Midbrain (tissue), 1 donor: ENCODE measurements at regions not wholly inside any gene's neighbourhood (a gene's known extent, or its start where the extent isn't known, plus 50 kb on each side); places are given as distances from the start of the nearest gene placed in this dataset.
"Not testable (repeated sequence)": the region's sequence is repeated elsewhere in the genome, so short reads cannot be mapped to it uniquely, and the experiment has no call there.

Experiments
- DNase-seq: peaks from one replicate; lab custom pipeline; 2025; lab: John Stamatoyannopoulos, UW

DNA sequence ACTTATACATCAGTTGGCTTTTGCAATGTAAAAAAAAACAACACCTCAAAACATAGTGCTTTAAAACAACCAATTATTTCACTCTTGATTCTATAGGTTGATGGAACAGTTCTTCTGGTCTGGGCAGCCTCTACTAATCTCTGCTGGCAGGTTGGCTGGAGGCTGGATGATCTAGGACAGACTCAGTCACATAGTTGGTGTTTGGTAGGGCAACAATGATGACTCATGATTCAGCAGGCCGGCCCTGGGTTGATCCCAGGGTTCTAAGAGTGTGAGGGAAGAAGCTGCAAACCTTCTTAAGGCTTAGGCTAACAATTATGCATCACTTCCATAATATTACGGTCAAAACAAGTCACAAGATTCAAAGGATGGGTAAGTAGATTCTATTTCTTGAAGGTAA, 558.2 kb downstream of the ZNF674 start:
- DNase-seq, result no peak

DNA sequence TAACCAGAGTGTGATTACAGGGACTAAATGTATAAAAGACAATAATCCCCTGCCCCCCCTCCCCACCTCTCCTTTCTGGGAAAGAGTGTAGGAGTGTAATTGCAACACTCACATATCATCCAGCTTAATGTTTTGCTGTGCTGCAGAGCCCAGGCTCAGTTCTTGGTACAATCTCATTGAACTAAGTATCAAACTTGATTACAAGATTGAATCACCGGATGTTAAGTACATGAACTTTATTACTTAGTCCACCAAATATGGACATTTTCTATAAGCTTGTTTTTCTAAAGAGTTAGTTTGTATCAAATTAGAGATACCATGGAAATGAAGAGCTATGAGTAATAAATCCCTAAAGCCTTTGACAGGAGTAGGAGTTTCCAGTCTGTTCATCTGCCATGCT, 559.1 kb downstream of the ZNF674 start:
- DNase-seq, result no peak

DNA sequence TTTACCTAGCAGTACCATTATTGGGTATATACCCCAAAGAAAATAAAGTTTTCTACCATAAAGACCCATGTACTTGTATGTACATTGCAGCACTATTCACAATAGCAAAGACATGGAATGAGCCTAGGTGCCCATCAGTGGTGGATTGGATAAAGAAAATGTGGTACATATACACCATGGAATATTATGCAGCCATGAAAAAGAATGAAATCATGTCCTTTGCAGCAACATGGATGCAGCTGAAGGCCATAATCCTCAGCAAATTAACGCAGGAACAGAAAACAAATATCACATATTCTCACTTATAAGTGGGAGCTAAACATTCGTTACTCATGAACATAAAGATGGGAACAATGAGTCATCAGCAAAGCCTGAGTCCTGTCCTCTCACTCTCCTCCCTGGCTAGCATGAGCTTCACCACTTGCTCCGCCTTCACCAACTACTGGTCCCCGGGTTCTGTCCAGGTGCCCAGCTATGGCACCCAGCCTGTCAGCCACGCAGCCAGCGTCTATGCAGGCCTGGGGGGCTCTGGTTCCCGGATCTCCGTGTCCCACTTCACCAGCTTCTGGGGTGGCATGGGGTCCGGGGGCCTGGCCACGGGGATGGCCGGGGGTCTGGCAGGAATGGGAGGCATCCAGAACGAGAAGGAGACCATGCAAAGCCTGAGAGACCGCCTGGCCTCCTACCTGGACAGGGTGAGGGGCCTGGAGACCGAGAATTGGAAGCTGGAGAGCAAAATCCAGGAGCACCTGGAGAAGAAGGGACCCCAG, 562.1 kb downstream of the ZNF674 start:
- not testable (repeated sequence) for DNase-seq

DNA sequence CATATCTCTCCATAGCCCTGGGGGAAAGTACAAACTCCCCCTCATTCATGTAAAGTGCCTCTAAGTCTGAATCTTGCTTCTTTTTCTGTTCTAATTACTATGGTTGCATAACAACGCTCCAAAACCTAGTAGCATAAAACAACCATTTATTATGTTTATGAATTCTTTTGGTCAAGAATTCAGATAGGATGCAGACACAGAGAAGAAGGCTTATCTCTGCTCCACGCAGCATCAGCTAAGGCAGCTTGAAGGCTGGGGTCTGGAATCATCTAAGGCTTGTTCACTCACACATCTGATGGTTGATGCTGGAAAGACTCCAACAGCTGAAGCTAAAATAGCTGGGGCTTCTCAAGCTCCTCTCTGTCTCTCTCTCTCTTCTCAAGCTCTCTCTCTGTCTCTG, 564.5 kb downstream of the ZNF674 start:
- DNase-seq, result no peak

DNA sequence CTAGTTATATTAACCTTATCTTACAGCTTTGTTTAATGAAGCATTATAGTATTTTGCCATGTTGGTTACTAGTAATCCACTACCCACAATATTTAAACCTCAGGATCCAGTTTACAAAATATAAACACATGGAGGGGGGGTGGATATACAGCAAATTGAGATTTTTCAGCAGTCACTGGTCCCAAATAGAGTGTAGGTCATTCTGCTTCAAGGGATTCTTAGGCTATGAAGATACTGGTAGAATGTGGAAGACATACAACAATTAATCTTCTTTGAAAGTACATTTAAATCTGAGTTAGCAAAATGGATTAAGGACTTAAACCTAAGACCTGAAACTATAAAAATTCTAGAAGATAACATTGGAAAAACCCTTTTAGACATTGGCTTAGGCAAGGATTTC, 569.6 kb downstream of the ZNF674 start:
- no peak for DNase-seq

DNA sequence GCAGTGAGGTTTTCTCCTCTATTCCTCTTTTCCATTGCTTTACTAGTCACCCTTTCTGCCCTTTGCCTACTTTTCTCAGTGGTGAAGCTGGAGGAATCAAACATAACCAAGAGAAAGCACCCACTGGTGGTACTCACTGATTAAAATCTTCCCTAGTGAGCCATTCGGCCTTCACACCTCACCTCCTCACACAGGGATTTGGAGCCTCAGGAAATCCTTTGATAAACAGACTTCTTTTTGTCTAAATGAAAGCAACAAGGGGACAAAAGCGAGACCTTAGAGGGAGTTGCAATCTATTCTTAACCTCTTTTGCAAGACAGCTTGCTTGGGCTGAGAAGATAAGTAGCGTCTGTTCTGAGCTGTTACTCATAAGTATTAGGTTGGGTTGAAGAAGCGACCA, 572.6 kb downstream of the ZNF674 start:
- DNase-seq, result no peak

DNA sequence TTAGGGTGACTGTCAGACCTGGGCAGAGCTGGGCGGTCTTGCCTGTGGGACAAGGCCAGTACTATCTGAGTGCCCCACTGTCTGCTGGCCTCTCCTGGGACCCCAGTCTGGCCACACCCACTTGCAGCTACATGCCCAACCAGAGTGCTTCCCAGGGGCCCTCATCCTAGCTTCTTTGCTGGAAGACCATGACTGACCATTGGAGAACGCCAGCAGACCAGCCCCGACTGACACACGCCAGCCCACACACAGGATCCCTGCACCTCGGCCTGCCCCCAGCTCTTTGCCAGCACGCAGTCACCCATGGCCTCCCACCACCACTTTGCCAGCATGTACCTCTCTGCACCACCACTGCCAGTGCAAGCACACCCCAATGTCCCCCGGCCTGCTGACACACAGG, 585.7 kb downstream of the ZNF674 start:
- no peak for DNase-seq

DNA sequence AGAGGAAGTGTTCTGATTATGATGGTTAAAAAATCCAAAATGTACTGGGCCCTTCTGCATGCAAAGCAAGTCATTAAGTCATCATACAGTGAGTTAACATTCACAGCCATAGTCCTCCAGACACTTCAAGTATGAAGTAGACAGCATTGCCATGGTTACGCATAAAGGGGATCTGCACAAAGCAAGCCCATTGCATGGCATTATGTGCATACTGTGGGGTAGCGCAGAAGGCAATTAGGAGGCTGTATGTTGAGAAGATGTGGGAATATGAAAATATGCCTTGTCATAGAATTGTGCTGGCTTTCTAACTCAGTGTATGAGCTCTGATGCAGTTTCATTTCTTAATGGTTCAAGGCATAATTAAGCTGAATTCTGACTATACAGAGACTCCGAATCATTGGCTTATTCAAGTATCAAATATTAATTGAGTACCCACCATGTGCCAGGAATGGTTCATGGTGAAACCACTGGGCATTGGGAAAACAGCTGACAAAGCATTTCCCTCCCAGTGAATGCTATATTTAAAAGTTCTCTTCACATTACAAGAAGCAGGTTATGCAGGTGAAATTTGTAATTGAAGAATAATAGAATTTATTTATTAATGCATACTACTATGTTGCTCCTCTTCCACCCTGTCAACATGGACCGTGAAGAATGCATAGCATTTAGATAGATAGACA, 588.9 kb downstream of the ZNF674 start:
- no peak for DNase-seq

DNA sequence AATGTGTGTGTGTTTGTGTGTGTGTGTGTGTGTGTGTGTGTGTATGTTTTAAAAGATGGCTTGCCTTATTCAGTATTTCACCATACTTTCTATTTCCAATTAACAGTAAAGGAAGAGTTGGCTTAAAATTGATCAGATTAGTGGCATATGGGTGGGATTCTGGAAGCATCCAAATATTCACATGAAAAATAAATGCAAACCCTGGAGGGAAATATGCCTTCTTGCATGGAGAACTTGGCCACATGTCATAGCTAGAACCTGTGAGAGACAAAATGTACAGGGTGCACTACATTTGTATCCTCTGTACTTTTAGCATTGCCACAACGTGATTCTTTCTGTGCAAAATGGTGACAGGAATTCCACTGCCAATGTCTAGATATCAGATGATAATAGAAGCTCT, 589.6 kb downstream of the ZNF674 start:
- DNase-seq, result no peak

DNA sequence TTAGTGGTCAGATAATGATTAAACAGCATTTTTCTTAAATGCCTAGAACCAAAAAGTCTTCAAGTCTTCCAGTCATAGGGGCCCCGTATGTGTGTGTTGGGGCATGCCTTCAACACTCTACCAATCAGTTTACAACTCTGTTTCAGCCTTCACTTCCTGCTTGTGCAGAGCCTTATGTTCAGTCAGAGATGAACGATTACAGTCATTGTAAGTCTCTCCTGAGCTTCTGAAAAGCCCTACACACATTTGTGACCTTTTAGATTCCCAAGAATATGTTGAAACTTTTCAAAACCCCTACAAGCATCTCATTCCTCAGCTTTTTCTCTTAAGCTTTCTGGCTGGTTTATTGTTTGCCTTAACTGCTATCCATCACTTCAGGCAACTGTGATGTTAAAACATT, 591.2 kb downstream of the ZNF674 start:
- DNase-seq, result no peak

DNA sequence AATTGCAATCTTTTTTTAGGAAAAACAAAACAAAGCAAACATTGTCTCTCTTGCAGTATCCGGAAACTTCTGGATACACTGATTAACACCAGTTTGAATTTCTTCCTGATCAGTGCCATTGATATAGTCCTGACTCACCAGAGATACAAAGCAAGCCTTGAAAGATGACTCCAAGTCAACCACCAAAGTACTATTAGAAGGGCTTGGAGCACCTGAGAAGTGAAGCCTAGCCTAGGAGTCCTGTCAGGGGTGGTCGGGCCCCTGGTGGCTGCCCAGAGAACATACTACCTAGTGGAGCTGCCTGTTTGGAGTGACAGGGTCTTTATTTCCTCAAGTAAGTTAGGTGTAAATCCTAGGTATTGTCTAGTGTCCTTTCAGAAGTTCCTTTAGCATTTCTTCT, 593.2 kb downstream of the ZNF674 start:
- no peak for DNase-seq

DNA sequence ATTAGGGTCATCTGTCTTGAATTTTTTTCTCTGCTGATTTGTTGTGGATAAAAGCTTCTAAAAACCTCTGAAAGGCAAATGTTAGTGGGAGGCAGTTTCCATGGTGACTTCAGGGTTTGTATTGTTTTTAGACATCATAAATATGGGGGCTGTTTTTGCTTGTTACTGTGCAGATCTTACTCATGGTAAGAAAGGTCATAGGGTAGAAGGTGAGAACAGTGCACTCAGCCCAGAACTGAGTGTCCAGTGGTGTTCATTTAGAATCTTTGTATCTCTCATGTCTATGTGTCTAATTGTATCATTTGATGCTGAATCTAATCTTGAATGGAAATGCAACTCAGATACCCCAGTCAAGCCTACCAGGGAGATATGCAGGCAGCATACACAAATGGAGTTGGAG, 609.8 kb downstream of the ZNF674 start:
- DNase-seq, result no peak

DNA sequence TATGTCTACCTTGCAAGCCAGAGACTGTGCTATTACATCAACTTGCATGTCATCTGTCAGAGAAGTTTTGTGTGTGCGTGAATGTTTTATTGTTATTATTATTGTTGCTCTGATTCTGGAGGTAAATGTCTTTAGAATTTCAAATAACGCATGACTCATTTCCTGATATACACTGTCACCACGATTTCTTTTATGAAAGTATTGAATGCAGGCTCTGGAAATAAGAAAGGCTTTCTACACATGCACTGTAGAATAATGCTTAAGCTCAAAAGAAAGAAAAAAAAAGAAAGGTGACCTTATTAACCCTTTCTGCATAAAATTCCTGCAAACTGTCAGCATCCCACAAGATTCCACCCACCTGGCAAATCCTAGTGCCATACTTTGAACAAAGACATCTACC, 632.9 kb downstream of the ZNF674 start:
- no peak for DNase-seq

DNA sequence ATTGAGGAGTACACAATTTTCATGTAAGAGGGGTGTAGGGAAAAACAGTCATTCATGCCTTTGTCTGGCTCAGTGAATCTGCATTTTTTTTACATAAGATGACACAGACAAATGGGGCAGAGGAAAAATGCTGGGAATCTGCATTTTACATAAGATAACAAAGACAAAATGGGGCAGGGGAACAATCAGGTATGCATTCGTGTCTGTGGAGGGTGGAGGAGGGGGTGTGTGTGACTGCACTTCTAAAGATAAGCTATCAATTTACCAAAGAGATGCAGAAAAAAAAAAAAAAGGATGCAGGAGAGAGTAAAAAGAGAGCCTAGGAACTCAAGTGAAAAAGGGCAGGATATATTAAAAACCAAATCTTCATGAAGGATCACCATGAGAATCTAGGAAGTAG, 637.4 kb downstream of the ZNF674 start:
- no peak for DNase-seq

DNA sequence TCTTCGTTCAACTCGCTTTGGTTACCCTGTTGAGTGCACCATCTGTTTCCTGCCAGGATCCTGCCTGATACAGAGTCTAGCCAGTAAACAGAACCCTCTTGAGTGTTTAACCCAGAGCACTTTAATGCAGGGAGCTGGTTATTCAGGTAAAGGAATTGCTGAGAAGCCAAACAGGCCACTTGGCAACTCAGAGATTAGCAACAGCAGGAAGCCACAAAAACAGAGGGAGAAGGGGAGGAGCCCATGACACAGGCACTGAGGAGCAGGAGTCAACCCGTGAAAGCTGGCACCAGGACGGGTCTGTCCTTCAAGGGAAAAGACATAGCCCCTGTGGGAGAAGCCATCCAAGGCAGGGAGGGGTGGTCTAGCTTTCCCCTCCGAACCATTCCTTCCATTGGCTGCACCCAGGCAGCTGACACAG, 641.4 kb downstream of the ZNF674 start:
- no peak for DNase-seq

DNA sequence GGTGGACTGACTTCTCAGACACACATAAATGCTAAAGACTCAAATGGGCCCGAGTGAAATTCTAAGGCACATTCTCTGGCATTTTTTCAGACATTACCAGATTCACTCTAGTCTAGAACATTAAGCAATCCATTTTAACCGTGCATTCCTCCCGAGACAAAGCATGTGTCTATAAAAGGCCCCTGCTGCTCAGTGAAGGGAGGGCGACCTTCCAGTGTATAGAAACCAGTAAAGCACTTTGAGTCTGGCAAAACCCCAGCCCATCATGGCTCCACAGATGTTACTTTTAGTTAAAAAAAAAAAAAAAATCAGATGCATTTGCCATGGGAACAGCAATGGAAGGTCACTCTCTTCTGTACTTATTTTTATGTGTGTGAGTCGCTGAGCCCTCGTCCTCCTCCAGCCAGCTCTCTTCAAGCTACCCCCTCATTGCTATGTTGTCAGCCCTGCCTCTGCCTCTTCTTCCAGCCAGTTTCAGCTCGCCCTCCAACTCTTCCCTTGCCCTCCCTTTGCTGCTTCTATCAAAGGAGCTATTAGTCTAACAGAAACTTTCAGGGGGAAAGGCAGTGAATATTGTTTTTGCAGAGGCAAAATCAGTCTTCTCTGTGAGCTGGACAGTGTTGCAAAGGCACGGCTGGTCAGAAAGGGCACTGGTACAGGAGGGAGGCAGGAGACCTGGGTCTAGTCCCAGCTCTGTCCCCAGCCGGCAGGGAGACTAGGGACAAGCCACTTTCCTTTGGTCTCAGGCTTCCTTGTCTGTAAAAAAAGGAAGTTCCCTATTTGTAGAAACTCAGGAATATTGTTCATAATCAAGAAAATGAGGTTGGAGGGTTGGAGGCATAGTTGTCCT, 644.2 kb downstream of the ZNF674 start:
- no peak for DNase-seq

DNA sequence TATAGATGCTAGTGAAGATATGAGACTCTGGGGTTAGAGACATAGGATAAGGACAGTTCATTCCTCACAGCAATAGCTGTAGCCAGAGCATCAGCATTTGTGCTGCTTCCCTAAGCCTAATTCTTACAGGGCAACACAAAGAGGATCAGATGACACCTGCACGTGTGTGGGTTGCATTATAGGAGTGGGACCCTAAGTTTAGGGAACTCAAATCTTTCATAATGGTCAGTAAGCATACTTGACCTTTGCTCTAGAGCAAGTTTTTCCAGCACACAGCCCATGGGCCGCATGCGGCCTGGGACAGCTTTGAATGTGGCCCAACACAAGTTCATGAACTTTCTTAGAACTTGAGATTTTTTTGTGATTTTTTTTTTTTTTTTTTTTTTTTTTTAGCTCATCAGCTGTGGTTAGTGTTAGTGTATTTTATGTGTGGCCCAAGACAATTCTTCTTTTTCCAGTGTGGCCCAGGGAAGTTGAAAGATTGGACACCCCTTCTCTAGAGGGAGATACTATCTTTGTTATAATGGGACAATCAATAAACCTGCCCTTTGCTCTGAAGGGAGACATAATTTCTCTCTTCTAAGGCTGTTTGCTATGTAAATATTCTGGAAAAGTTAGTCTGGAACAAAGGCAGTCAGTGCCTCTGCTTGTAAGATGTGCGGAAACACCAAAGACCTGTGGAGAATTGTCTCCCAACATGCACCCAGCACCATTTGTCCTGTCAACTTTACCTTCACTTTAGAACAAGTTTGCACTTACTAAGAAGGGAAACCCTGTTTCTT, 650.2 kb downstream of the ZNF674 start:
- DNase-seq, result no peak

DNA sequence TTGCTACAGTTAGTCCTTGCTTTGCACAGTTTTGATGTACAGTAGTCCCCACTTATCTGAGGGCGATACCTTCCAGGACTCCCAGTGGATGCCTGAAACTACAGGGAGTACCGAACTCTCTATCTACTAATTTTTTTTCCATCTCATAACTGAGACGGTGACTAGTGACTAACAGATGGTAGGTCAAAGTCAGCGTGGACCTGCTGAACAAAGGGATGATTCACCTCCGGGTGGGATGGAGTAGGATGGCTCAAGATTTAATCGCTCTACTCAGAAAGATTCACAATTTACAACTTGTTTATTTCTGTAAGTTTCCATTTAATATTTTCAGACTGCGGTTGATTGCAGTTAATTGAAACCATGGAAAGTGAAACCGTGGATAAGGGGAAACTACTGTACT, 655.8 kb downstream of the ZNF674 start:
- DNase-seq, result no peak

DNA sequence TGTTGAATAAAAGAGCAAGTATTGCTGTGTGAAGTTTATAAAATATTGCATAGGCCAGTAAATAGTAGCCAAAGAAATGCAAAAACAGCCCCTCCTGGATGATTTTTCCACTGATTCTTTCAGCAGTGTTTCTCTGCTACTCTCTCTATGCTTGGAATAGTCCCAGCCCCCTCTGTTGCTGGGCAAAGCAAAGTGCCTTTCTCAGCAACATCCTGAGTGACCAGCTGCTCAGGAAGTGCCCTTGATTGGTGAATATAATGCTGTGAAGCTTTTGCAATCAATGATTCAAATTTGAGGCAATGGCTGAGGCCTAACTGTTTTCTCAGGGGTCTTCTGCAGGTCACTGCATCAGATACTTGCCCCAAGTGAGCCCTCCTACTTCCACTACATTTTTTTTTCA, 656.7 kb downstream of the ZNF674 start:
- DNase-seq, result no peak

DNA sequence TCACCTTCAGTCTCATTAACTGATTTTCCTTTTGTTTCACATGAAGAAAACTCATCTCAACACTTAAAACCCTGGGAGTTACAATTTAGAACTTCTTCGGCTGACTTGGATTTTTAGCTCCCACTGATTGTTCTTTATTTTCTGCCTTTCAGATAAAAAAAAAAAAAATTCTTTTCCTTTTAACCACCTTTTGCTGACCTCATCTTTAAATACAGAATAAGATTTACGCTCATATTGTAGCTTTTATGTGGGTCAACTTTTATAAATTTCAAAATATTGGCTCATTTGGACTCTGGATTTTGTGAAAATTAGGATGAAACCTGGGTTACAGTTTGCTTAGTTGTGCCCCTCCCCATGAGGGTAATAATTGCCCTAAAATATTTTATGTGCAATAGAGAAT, 659.3 kb downstream of the ZNF674 start:
- DNase-seq, result no peak

DNA sequence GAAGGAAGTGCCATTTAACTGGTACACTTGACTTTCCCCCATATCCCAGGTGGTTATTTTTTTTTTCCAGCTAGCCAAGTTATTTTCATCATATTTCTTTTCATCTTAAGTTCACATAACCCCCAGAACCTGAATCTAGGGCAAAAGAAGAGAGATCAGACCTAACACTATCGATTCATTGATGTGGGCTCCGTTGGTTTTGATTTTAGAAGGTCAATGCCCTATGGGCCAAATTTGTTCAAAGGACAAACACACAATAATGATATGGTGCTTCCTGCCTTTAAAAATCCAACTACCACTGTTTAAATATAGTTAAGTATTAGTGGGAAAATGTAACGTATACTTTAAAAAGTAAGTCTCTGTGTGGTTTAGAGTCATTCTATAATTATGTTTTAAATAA, 665.7 kb downstream of the ZNF674 start:
- no peak for DNase-seq

DNA sequence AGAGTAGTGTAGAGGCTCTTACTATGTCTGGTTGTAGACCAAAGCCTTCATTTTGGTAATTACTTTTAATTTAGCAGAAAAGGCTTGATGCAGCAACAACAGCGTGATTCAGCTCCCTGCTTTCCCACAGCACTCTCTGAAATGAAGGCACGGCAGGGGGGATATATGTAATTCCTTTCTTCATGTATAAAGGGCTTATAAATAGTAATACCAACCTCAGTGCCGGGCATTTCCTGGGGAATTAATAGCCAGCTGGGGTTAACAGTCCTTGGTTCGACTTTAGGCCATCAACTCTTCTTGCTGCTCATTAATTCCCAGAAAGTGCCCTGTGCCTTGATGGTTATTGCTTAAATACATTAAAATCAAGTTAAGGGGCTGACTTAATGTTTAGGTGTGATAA, 669.0 kb downstream of the ZNF674 start:
- no peak for DNase-seq
